Adrenal gland (tissue), 9 donors: ENCODE measurements at regions not wholly inside any gene's neighbourhood (a gene's known extent, or its start where the extent isn't known, plus 50 kb on each side); places are given as distances from the start of the nearest gene placed in this dataset.

Source experiments
- DNase-seq, 7 donors: peaks; one replicate each; pipeline ENCODE4 v3.0.0-alpha.2; 2019 to 2020
- H3K27ac ChIP-seq, 5 donors: fragments of 200-600 bp; sonication (generic) in 4 of 5; 1 replicate in 3 of 5; 2 replicates in 2 of 5; pipeline versions ENCODE4 v1.5.1 to v1.8.0; 2016 to 2020; ENCODE audit warnings: mild to moderate bottlenecking in 1 of 5
- H3K27me3 ChIP-seq: fragments of 200-600 bp; 2 replicates; pipeline ENCODE4 v1.8.0; 2021
- H3K36me3 ChIP-seq, 2 donors: fragments of 200-600 bp; replicated peaks in 1 of 2; 1 replicate in 1 of 2; 2 replicates in 1 of 2; pipeline versions ENCODE4 v1.5.1 to v1.8.0; 2018 to 2022
- H3K4me1 ChIP-seq, 2 donors: fragments of 200-600 bp; replicated peaks in 1 of 2; 1 replicate in 1 of 2; 2 replicates in 1 of 2; pipeline versions ENCODE4 v1.5.1 to v1.8.0; 2018 to 2021
- H3K4me3 ChIP-seq, 4 donors: fragments of 200-600 bp; sonication (generic) in 3 of 4; one replicate each; pipeline ENCODE4 v1.5.1; 2016 to 2018
- H3K9me3 ChIP-seq, 3 donors: fragments of 200-600 bp; sonication (generic) in 1 of 3; replicated peaks in 1 of 3; 1 replicate in 2 of 3; 2 replicates in 1 of 3; pipeline versions ENCODE4 v1.5.1 to v1.8.0; 2016 to 2021
- CTCF ChIP-seq, 6 experiments: fragments of 450-650 bp in 4 of 6; fragments of 200-600 bp in 2 of 6; sonication (generic) in 1 of 6; IDR thresholded peaks; 1 replicate in 5 of 6; 2 replicates in 1 of 6; pipeline versions ENCODE4 v1.5.1 to v1.8.0; 2016 to 2021; ENCODE audit warnings: antibody characterized with exemption in 6 of 6, mild to moderate bottlenecking in 2 of 6, moderate library complexity in 1 of 6
- POLR2A ChIP-seq, 2 donors: fragments of 450-650 bp; IDR thresholded peaks; one replicate each; pipeline ENCODE4 v1.6.1; 2017; ENCODE audit warnings: antibody characterized with exemption in 2 of 2, mild to moderate bottlenecking in 2 of 2, moderate library complexity in 1 of 2
- WGBS, 4 donors: extraction: QIAGEN DNeasy Blood & Tissue Kit in 2 of 4; methylation state at CpG; one replicate each; pipeline versions ENCODE4 v1.1.5 to v1.1.7; 2013 to 2017; 5-methylcytosine and 5-hydroxymethylcytosine counted together
- intact Hi-C, 2 donors: fragments of 100-400 bp; cut with DNase I; formaldehyde crosslinking; loops; one replicate each; pipeline versions ENCODE4 v1.14.1 to v1.15.0; 2022 to 2023
- donor health status: healthy with polysubstance abuse.
- donor health status: Bipolar disorder and iron deficiency.
- donor health status: DM: yes; HTN: yes; CAD: no.
- donor health status: DM: no; HTN: no; CAD: no.
- donor health status: DM: no; HTN: no; CAD: no.

DNA sequence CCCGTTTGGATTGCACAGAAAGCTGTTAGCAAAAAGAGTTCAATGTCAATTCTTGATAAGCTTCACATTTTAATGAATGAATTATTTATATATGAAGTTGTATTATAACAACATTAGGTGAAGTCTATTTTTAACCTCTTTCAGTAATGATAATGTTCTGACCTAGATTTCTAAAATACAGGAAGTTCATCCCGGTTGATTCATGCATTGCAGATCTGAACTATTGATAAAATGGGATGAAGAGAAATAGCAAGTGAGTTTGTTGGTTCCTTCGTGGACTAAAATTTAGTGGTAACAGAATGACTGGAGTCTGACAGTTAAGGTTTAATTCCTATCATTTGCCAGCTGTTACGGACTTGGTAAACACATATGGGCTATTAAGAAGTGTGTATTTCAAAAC lies 180.5 kb downstream of the PCSK1 start:
- intact Hi-C loops, result no loop called here
- TF ChIP-seq CTCF (IDR thresholded peaks at IDR 0.05), result no peak
- TF ChIP-seq POLR2A (IDR thresholded peaks at IDR 0.05), result no peak
- Histone ChIP-seq H3K4me3 (no peak overlapping the region), H3K9me3 (no peaks in the 10 kb centered on the region), H3K27me3 (no peaks in the 10 kb centered on the region), H3K4me1 (peaks cover 0 to 3% of the 10 kb centered on the region in 2 donors), H3K36me3 (no peaks in the 10 kb centered on the region), H3K27ac (no peak overlapping the region)
- DNase-seq, result no peak
- 38 to 53% (median 48%) methylated on average over 4 of the region's 4 CpGs for WGBS, 4 donors

GRCh38 chr5:96250782-96251181 lies 182.3 kb downstream of the PCSK1 start:
- Histone ChIP-seq H3K27me3 (no peaks in the 10 kb centered on the region), H3K4me3 (no peak overlapping the region), H3K27ac (no peak overlapping the region), H3K36me3 (no peaks in the 10 kb centered on the region), H3K4me1 (peaks cover 0 to 3% of the 10 kb centered on the region in 2 donors), H3K9me3 (no peaks in the 10 kb centered on the region)
- intact Hi-C loops, result no loop called here
- TF ChIP-seq POLR2A (IDR thresholded peaks at IDR 0.05) (no peak), CTCF (IDR thresholded peaks at IDR 0.05) (no peak)
- DNase-seq, result no peak
- 80 to 91% (median 83%) methylated on average over 2 of the region's 2 CpGs for WGBS, 4 donors

GRCh38 chr5:96248131-96248530 lies 184.9 kb downstream of the PCSK1 start:
- no peak for DNase-seq
- TF ChIP-seq CTCF (IDR thresholded peaks at IDR 0.05) (no peak), POLR2A (IDR thresholded peaks at IDR 0.05) (no peak)
- intact Hi-C loops, result no loop called here
- Histone ChIP-seq H3K4me3 (no peak overlapping the region), H3K27ac (no peak overlapping the region), H3K27me3 (no peaks in the 10 kb centered on the region), H3K36me3 (no peaks in the 10 kb centered on the region), H3K4me1 (peaks cover 0 to 3% of the 10 kb centered on the region in 2 donors), H3K9me3 (no peaks in the 10 kb centered on the region)
- 71 to 76% (median 76%) methylated on average over 3 of the region's 3 CpGs for WGBS, 4 donors

- 39 to 58% (median 53%) methylated on average over 2 of the region's 2 CpGs for WGBS, 4 donors
- Histone ChIP-seq H3K36me3 (no peaks in the 10 kb centered on the region), H3K4me3 (no peak overlapping the region), H3K9me3 (no peaks in the 10 kb centered on the region), H3K27ac (no peak overlapping the region), H3K27me3 (no peaks in the 10 kb centered on the region), H3K4me1 (peaks cover 0 to under 1% of the 10 kb centered on the region in 2 donors)
- intact Hi-C loops, result no loop called here
- TF ChIP-seq CTCF (IDR thresholded peaks at IDR 0.05) (no peak), POLR2A (IDR thresholded peaks at IDR 0.05) (no peak)
- DNase-seq, result no peak
Observed at GRCh38 chr5:96247708-96248107, 185.3 kb downstream of the PCSK1 start.
